Endometrial microvascular endothelial cells (primary cell): ENCODE measurements at regions not wholly inside any gene's neighbourhood (a gene's known extent, or its start where the extent isn't known, plus 50 kb on each side); places are given as distances from the start of the nearest gene placed in this dataset.

ENCODE experiments used
- in situ Hi-C: cut with HindIII; loops from 2 replicates; pipeline ENCODE4 v1.10.0; 2017; ENCODE audit warnings: low sequenced_read_pairs, low pct_unique_long_range_greater_than_20kb; ENCODE audit errors: inconsistent ontology term

- in situ Hi-C loops, result loop anchor here (10.0 kb wide), 1 partner anchor 219 kb away; no protein-coding TSS in a partner anchor
These were observed 111.1 kb downstream of the GADD45G start for GRCh38 chr9:89715881-89716280.

- in situ Hi-C loops, result loop anchor here (10.0 kb wide), 1 partner anchor 218 kb away; no protein-coding TSS in a partner anchor
These were observed 111.7 kb downstream of the GADD45G start for GRCh38 chr9:89716559-89716958.

GRCh38 chr9:89718176-89718575 lies 113.4 kb downstream of the GADD45G start:
- in situ Hi-C loops, result loop anchor here (10.0 kb wide), 1 partner anchor 217 kb away; no protein-coding TSS in a partner anchor

- in situ Hi-C loops, result loop anchor here (10.0 kb wide), 1 partner anchor 216 kb away; no protein-coding TSS in a partner anchor
These were observed 113.8 kb downstream of the GADD45G start for GRCh38 chr9:89718651-89719050.

- in situ Hi-C loops, result loop anchor here (10.0 kb wide), 1 partner anchor 216 kb away; no protein-coding TSS in a partner anchor
These were observed 114.4 kb downstream of the GADD45G start for GRCh38 chr9:89719202-89719601.

GRCh38 chr9:89720696-89721175 lies 115.9 kb downstream of the GADD45G start:
- in situ Hi-C loops, result no loop called here

GRCh38 chr9:89721176-89721700 lies 116.4 kb downstream of the GADD45G start:
- in situ Hi-C loops, result no loop called here

- in situ Hi-C loops, result no loop called here
These were observed 117.2 kb downstream of the GADD45G start for GRCh38 chr9:89721971-89722530.

GRCh38 chr9:89722712-89723111 lies 117.9 kb downstream of the GADD45G start:
- in situ Hi-C loops, result no loop called here

- in situ Hi-C loops, result no loop called here
These were observed 118.8 kb downstream of the GADD45G start for GRCh38 chr9:89723469-89724100.

- in situ Hi-C loops, result no loop called here
These were observed 119.8 kb downstream of the GADD45G start for GRCh38 chr9:89724659-89725058.

- in situ Hi-C loops, result no loop called here
These were observed 120.5 kb downstream of the GADD45G start for GRCh38 chr9:89725271-89725670.

GRCh38 chr9:89729954-89730530 lies 125.2 kb downstream of the GADD45G start:
- in situ Hi-C loops, result no loop called here

- in situ Hi-C loops, result no loop called here
These were observed 125.9 kb downstream of the GADD45G start for GRCh38 chr9:89730715-89731114.

- in situ Hi-C loops, result no loop called here
These were observed 126.7 kb downstream of the GADD45G start for GRCh38 chr9:89731262-89732182.

GRCh38 chr9:89732295-89732938 lies 127.6 kb downstream of the GADD45G start:
- in situ Hi-C loops, result no loop called here

GRCh38 chr9:89732939-89733324 lies 128.1 kb downstream of the GADD45G start:
- in situ Hi-C loops, result no loop called here

- in situ Hi-C loops, result no loop called here
These were observed 129.8 kb downstream of the GADD45G start for GRCh38 chr9:89734600-89735041.
